ENCODE measurements at regions not wholly inside any gene's neighbourhood (a gene's known extent, or its start where the extent isn't known, plus 50 kb on each side); places are given as distances from the start of the nearest gene placed in this dataset.

DNA sequence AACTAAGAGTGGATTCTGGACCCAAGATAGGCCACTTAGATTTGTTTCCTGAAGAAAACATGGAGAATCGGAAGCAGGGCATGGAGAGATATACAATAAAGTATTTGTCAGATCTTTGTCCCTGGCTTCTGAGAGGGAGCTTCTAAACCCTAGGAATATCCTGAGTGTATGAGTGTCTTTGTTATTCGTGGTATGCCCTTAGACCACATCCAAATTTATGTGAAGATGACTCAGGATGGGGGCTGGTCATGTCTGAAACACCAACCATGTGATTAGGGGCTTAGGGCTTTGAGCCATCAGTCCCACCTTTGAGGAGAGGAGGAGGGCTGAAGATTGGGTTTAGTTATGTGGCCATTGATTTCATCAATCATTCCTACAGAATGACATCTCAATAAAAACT, 69.7 kb upstream of the PLPP4 start:
- no peak overlapping the region for H3K4me3 ChIP-seq (ENCODE audit: low read depth in 2 of 2, low read length in 2 of 2)
- in situ Hi-C loops (cut with HindIII; ENCODE audit: low pct_unique_long_range_greater_than_20kb, low sequenced_read_pairs) = no loop called here
- CTCF ChIA-PET = no interaction called here

DNA sequence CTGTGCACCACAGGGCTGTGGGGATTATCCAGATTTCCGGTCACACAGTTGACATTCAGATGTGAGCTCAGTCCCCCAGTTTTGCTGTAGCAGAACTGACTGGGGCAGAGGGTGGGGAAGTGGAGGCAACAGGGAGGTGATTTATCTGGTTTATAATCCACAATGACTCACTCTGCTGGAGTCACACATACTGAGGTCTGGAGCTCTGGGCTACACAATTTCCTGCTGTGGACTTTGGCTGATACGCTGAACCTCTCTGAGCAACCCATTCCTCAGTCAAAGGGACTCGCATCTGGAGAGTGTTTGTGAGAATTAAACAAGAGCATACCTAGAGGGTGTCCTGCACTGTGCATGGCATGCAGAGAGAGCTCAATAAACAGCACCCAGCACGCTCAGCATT, 64.8 kb upstream of the PLPP4 start:
- no peaks in the 10 kb centered on the region for H3K36me3 ChIP-seq (ENCODE audit: control insufficient read depth, insufficient read depth, low read length)
- intact Hi-C loops (cut with micrococcal nuclease; ENCODE audit: unreplicated experiment) = no loop called here
- H3K9me3 ChIP-seq (ENCODE audit: control insufficient read depth, insufficient read depth, low read depth, low read length) = no peaks in the 10 kb centered on the region
- H3K4me3 ChIP-seq (ENCODE audit: low read depth in 2 of 2, low read length in 2 of 2) = no peak overlapping the region
- in situ Hi-C loops (cut with HindIII; ENCODE audit: low pct_unique_long_range_greater_than_20kb, low sequenced_read_pairs) = no loop called here
- TF ChIP-seq, protein P1, sequence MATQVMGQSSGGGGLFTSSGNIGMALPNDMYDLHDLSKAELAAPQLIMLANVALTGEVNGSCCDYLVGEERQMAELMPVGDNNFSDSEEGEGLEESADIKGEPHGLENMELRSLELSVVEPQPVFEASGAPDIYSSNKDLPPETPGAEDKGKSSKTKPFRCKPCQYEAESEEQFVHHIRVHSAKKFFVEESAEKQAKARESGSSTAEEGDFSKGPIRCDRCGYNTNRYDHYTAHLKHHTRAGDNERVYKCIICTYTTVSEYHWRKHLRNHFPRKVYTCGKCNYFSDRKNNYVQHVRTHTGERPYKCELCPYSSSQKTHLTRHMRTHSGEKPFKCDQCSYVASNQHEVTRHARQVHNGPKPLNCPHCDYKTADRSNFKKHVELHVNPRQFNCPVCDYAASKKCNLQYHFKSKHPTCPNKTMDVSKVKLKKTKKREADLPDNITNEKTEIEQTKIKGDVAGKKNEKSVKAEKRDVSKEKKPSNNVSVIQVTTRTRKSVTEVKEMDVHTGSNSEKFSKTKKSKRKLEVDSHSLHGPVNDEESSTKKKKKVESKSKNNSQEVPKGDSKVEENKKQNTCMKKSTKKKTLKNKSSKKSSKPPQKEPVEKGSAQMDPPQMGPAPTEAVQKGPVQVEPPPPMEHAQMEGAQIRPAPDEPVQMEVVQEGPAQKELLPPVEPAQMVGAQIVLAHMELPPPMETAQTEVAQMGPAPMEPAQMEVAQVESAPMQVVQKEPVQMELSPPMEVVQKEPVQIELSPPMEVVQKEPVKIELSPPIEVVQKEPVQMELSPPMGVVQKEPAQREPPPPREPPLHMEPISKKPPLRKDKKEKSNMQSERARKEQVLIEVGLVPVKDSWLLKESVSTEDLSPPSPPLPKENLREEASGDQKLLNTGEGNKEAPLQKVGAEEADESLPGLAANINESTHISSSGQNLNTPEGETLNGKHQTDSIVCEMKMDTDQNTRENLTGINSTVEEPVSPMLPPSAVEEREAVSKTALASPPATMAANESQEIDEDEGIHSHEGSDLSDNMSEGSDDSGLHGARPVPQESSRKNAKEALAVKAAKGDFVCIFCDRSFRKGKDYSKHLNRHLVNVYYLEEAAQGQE (IDR thresholded peaks at IDR 0.05; ENCODE audit: insufficient read depth in 1 of 2, low read depth in 2 of 2, low read length in 1 of 2) = no peak
- TF ChIP-seq, protein P2, sequence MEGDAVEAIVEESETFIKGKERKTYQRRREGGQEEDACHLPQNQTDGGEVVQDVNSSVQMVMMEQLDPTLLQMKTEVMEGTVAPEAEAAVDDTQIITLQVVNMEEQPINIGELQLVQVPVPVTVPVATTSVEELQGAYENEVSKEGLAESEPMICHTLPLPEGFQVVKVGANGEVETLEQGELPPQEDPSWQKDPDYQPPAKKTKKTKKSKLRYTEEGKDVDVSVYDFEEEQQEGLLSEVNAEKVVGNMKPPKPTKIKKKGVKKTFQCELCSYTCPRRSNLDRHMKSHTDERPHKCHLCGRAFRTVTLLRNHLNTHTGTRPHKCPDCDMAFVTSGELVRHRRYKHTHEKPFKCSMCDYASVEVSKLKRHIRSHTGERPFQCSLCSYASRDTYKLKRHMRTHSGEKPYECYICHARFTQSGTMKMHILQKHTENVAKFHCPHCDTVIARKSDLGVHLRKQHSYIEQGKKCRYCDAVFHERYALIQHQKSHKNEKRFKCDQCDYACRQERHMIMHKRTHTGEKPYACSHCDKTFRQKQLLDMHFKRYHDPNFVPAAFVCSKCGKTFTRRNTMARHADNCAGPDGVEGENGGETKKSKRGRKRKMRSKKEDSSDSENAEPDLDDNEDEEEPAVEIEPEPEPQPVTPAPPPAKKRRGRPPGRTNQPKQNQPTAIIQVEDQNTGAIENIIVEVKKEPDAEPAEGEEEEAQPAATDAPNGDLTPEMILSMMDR (IDR thresholded peaks at IDR 0.05) = no peak
- TF ChIP-seq TCF7L2 (IDR thresholded peaks at IDR 0.05; ENCODE audit: low read depth, low read length) = no peak
- TF ChIP-seq POLR2AphosphoS5 (IDR thresholded peaks at IDR 0.05; ENCODE audit: low read depth, low read length) = no peak
- no peak for TF ChIP-seq SIN3A (IDR thresholded peaks at IDR 0.05; ENCODE audit: borderline replicate concordance, insufficient read depth, low read depth, low read length)
- no peak overlapping the region for H3K27ac ChIP-seq (ENCODE audit: low read length)
- ATAC-seq = no peak
- H3K27me3 ChIP-seq (ENCODE audit: control insufficient read depth, insufficient read depth, low read length) = no peaks in the 10 kb centered on the region
- no TSS peak for BruUV-seq (replicated peaks)
- no peaks in the 10 kb centered on the region for H3K4me1 ChIP-seq (ENCODE audit: control insufficient read depth, insufficient read depth, low read length)
- POLR2A ChIA-PET = no interaction called here
- CTCF ChIA-PET = no interaction called here
- DNase-seq (ENCODE audit: low read depth, low spot score) = no peak

More for the DNA sequence above, 69.7 kb upstream of the PLPP4 start:
- Histone ChIP-seq H3K27ac (ENCODE audit: low read length) (no peak overlapping the region), H3K27me3 (ENCODE audit: control insufficient read depth, insufficient read depth, low read length) (no peaks in the 10 kb centered on the region), H3K36me3 (ENCODE audit: control insufficient read depth, insufficient read depth, low read length) (no peaks in the 10 kb centered on the region), H3K9me3 (ENCODE audit: control insufficient read depth, insufficient read depth, low read depth, low read length) (no peaks in the 10 kb centered on the region), H3K4me1 (ENCODE audit: control insufficient read depth, insufficient read depth, low read length) (no peaks in the 10 kb centered on the region)
- no peak for ATAC-seq
- intact Hi-C loops (cut with micrococcal nuclease; ENCODE audit: unreplicated experiment) = no loop called here
- POLR2A ChIA-PET = no interaction called here
- TF ChIP-seq POLR2AphosphoS5 (IDR thresholded peaks at IDR 0.05; ENCODE audit: low read depth, low read length) = no peak
- no peak for TF ChIP-seq SIN3A (IDR thresholded peaks at IDR 0.05; ENCODE audit: borderline replicate concordance, insufficient read depth, low read depth, low read length)
- TF ChIP-seq, protein P1 (IDR thresholded peaks at IDR 0.05; ENCODE audit: insufficient read depth in 1 of 2, low read depth in 2 of 2, low read length in 1 of 2) = no peak
- TF ChIP-seq, protein P2 (IDR thresholded peaks at IDR 0.05) = no peak
- TF ChIP-seq TCF7L2 (IDR thresholded peaks at IDR 0.05; ENCODE audit: low read depth, low read length) = no peak
- DNase-seq (ENCODE audit: low read depth, low spot score) = no peak
- BruUV-seq (replicated peaks) = no TSS peak
